ENCODE measurements at regions not wholly inside any gene's neighbourhood (a gene's known extent, or its start where the extent isn't known, plus 50 kb on each side); places are given as distances from the start of the nearest gene placed in this dataset.
A peak's percentile ranks its signal among the peaks of the same experiment; 100 is the strongest.

DNA sequence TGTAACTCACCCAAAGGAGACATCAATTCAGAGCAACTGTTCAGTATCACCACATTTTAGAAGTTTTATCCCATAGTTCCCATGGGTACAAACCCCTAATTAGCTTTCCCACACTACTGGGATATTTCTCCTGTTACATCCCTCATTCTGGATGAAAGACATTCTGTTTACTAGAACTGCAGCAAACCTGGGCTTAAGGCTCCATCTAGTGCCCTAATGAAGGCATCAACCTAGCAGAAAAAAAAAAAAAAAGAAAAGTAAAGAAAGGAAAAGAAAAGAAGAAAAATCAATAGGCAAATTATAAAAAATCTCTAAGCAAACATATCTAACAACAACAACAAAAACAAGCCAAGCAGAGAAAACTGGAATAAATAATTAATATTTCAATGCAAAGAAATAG, 133.7 kb upstream of the CPXCR1 start:
- Histone ChIP-seq H4K91ac (replicated peaks; ENCODE audit: insufficient read length, low read length) (no peak overlapping the region), H3K4me2 (ENCODE audit: insufficient read depth in 1 of 2, low read depth in 2 of 2, low read length in 2 of 2) (no peak overlapping the region), H3K56ac (replicated peaks; ENCODE audit: insufficient read length, low read depth, low read length) (no peak overlapping the region), H3K18ac (ENCODE audit: extremely low read depth, low read length) (no peak overlapping the region), H3K14ac (ENCODE audit: insufficient read length) (no peak overlapping the region), H4K8ac (ENCODE audit: extremely low read depth, insufficient read depth, low read length) (no peak overlapping the region), H3K4me3 (ENCODE audit: extremely low read depth in 1 of 4, insufficient read depth in 2 of 4, low read depth in 3 of 4, low read length in 4 of 4) (no peak overlapping the region), H4K5ac (ENCODE audit: insufficient read length, low read depth, low read length) (no peak overlapping the region), H3K79me1 (ENCODE audit: low read depth, low read length) (no peaks in the 10 kb centered on the region), H3K9ac (replicated peaks in 1 of 4; ENCODE audit: extremely low read depth in 1 of 4, low read depth in 3 of 4, low read length in 3 of 4) (no peak overlapping the region), H3K27me3 (replicated peaks in 1 of 4; ENCODE audit: control insufficient read depth in 3 of 4, extremely low read depth in 1 of 4, insufficient read depth in 3 of 4, low read length in 3 of 4) (no peaks in the 10 kb centered on the region), H4K20me1 (replicated peaks in 1 of 2; ENCODE audit: control insufficient read depth in 1 of 2, insufficient read depth in 2 of 2, low read length in 2 of 2) (no peaks in the 10 kb centered on the region), H3K9me3 (ENCODE audit: insufficient read depth in 2 of 2, low read depth in 1 of 2, low read length in 1 of 2) (no peaks in the 10 kb centered on the region), H3K23me2 (ENCODE audit: low read depth, low read length) (no peaks in the 10 kb centered on the region), H2AK5ac (ENCODE audit: low read depth, low read length) (no peak overlapping the region), H2BK120ac (replicated peaks; ENCODE audit: low read depth, low read length) (no peak overlapping the region), H2BK12ac (ENCODE audit: low read depth, low read length) (no peak overlapping the region), H3K36me3 (ENCODE audit: control insufficient read depth in 2 of 4, insufficient read depth in 4 of 4, low read length in 3 of 4) (no peaks in the 10 kb centered on the region), H2BK20ac (ENCODE audit: low read length) (no peak overlapping the region), H2BK5ac (ENCODE audit: low read depth, low read length) (no peak overlapping the region), H3K79me2 (ENCODE audit: control insufficient read depth in 1 of 2, insufficient read depth in 2 of 2, low read length in 2 of 2) (no peaks in the 10 kb centered on the region), H3K23ac (ENCODE audit: insufficient read length) (no peak overlapping the region), H2BK15ac (ENCODE audit: low read length) (no peak overlapping the region), H3K4ac (replicated peaks; ENCODE audit: insufficient read length, low read depth, low read length) (no peak overlapping the region), H3K27ac (ENCODE audit: low read depth, low read length) (no peak overlapping the region), H3K4me1 (replicated peaks in 1 of 4; ENCODE audit: control insufficient read depth in 3 of 4, insufficient read depth in 4 of 4, low read length in 3 of 4) (no peaks in the 10 kb centered on the region), H2AFZ (ENCODE audit: low read length) (0 out of 2 replicates have a peak overlapping the region, but pooled peaks have one; percentile 58)
- no peak for DNase-seq (ENCODE audit: low read depth in 1 of 2, low spot score in 2 of 2)
- no peak for FAIRE-seq
- TF ChIP-seq ASH2L (IDR thresholded peaks at IDR 0.05; ENCODE audit: low read length) (no peak), JUND (IDR thresholded peaks at IDR 0.05; ENCODE audit: low read length) (no peak), RAD21 (IDR thresholded peaks at IDR 0.05 in 1 of 2, conservative IDR thresholded peaks at IDR 0.05 in 1 of 2; ENCODE audit: low read depth in 2 of 2, low read length in 2 of 2) (peak; percentile 82), FOSL1 (IDR thresholded peaks at IDR 0.05; ENCODE audit: insufficient read depth, low read depth, low read length) (no peak)
- TF ChIP-seq, protein P1, sequence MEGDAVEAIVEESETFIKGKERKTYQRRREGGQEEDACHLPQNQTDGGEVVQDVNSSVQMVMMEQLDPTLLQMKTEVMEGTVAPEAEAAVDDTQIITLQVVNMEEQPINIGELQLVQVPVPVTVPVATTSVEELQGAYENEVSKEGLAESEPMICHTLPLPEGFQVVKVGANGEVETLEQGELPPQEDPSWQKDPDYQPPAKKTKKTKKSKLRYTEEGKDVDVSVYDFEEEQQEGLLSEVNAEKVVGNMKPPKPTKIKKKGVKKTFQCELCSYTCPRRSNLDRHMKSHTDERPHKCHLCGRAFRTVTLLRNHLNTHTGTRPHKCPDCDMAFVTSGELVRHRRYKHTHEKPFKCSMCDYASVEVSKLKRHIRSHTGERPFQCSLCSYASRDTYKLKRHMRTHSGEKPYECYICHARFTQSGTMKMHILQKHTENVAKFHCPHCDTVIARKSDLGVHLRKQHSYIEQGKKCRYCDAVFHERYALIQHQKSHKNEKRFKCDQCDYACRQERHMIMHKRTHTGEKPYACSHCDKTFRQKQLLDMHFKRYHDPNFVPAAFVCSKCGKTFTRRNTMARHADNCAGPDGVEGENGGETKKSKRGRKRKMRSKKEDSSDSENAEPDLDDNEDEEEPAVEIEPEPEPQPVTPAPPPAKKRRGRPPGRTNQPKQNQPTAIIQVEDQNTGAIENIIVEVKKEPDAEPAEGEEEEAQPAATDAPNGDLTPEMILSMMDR (IDR thresholded peaks at IDR 0.05; ENCODE audit: control extremely low read depth in 1 of 3, insufficient read depth in 1 of 3, low read depth in 1 of 3, low read length in 3 of 3): peak in 2 of 3 experiments; percentile 40 to 43; a peak in 2 of 4 replicates
- ChIA-PET POLR2A (ENCODE audit: partially characterized antibody) (no interaction called here), CTCF (ENCODE audit: partially characterized antibody) (interaction anchor here (0.6 to 0.9 kb wide), 5 partner anchors 37 to 1942 kb away, joined by 3 to 6 read pairs (median 4); no protein-coding TSS in a partner anchor)
